GM18517 (cell line): ENCODE measurements at regions not wholly inside any gene's neighbourhood (a gene's known extent, or its start where the extent isn't known, plus 50 kb on each side); places are given as distances from the start of the nearest gene placed in this dataset.

Source experiments
- ATAC-seq: cut with Tn5 transposase; IDR thresholded peaks from one replicate; pipeline ENCODE4 v1.9.1; 2021; ENCODE audit warnings: mild to moderate bottlenecking, moderate library complexity; ENCODE audit not compliant: unreplicated experiment

DNA sequence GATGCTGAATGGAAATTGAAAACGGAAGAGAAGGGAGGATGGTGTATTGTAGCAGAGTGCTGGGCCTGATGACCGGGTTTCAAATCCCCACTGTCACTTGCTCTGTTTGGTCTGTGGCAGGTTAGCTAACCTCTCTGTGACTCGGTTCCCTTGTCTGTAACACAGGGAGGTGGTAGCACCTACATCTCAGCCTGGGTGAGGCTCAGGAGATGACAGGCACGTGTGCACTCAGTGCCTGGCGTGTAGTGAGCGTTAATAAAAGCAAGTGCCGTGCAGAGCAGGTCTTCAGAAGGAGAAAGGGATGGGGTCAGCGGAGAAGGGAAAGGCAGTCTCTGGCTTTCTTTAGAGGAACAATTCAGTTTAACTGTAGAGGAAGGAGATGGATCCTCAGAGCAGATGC, 125.5 kb upstream of the SMIM21 start:
- no peak for ATAC-seq

DNA sequence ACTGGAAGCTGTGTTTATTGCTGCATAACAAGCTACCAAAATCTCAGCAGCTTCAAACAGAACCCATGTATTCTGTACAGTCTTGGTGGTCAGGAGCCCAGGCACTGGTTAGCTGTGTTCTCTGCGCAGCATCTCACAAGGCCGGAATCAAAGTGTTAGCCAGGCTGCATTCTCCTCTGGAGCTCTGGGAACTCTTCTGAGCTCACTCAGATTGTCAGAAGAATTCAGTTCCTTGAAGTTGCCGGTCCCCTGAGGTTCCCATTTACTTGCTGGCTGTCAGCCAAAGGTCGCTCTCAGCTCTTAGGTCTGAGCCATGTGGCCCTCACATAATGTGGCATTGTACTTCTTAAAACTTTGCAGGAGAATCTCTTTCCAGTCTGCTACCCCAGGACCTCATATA, 123.6 kb upstream of the SMIM21 start:
- ATAC-seq, result no peak

GRCh38 chr18:75548353-75548905, 120.9 kb upstream of the SMIM21 start:
- ATAC-seq, result no peak

DNA sequence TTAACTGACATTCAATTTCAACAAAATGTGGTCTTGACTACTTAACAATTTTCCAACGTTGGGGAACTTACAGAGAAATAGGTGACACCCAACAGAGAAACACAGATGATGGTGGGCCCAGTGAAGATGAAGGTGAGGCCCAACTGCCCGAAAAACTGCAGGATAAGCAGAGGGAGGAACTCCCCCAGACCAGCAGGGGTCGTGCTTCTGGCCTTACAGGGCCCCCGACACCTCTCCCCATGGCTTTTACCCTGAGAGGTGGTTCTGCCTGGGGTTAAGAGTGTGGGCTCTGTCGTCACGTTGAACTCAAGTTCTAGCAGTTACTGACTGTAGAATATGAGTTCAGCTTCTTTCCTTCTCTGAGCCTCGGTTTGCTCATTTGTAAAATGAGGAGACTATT, 119.5 kb upstream of the SMIM21 start:
- ATAC-seq, result no peak

- no peak for ATAC-seq
Observed at GRCh38 chr18:75545189-75545588, 117.7 kb upstream of the SMIM21 start.

GRCh38 chr18:75544496-75544895, 117.0 kb upstream of the SMIM21 start:
- ATAC-seq, result no peak

GRCh38 chr18:75544051-75544481, 116.6 kb upstream of the SMIM21 start:
- no peak for ATAC-seq

- ATAC-seq, result no peak
Observed at GRCh38 chr18:75538727-75539126, 111.2 kb upstream of the SMIM21 start.

DNA sequence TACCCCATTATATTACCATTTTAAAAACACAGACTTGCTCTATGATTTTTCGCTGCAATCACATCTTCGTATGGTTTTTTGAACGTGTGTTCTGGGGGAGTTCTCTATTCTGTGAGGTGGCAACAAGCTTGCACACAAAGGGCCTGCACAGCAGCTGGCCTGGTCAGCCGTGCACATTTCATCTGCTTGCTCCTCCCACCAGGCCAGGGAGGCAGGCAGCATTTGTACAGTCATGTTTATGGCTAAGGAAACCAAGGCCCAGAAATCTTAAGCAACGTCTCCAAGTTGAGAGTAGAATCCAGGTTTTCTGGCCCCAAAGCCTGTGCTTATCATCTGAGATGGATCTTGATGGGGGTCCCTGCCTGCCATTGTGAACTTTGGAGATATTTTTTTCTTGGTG, 106.4 kb upstream of the SMIM21 start:
- ATAC-seq, result no peak

GRCh38 chr18:75533209-75533608, 105.7 kb upstream of the SMIM21 start:
- ATAC-seq, result no peak

- no peak for ATAC-seq
Observed at GRCh38 chr18:75531851-75532459, 104.5 kb upstream of the SMIM21 start.

GRCh38 chr18:75531212-75531850, 103.8 kb upstream of the SMIM21 start:
- no peak for ATAC-seq

GRCh38 chr18:75530566-75531211, 103.2 kb upstream of the SMIM21 start:
- no peak for ATAC-seq

- no peak for ATAC-seq
Observed at GRCh38 chr18:75530118-75530517, 102.6 kb upstream of the SMIM21 start.

GRCh38 chr18:75529394-75529793, 101.9 kb upstream of the SMIM21 start:
- no peak for ATAC-seq

DNA sequence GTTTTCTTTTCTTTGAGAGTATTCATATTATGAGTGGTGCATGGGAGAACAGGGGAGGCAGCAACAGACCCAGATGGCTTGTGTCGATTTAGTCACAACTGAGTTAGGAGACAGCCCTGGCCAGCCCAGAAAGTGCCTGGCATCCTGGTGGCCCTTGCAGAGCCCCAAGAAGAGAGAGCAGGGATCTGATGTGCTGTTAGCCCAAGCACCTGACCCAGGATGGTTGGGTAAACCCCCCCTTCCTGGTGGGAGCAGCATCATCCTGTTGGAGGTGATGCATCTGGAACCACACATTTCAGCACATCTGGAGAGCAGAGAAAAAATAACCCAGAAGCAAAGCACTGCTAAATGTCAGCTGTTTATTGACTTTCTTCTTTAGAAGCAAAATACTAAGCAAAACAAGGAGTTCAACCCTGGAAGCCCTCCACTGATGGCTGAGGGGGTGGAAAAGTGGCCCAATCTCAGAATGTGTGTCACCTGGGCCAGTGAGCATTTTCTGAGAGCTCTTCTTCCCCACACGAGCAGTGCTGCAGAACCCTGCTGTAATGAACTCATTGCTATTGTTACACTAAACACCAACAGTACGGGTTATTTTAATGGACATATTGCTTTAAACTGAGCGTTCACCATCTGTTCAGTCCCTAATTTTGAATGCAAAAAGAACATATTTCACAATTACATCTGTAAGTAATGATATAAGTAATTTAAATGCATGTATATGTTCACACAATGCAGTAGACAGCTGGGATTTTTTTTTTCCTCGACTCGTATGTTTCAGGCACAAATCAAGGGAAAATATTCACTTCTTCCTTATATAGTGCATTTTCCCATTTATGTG, 100.6 kb upstream of the SMIM21 start:
- no peak for ATAC-seq

GRCh38 chr18:75526038-75526437, 98.5 kb upstream of the SMIM21 start:
- ATAC-seq, result no peak

DNA sequence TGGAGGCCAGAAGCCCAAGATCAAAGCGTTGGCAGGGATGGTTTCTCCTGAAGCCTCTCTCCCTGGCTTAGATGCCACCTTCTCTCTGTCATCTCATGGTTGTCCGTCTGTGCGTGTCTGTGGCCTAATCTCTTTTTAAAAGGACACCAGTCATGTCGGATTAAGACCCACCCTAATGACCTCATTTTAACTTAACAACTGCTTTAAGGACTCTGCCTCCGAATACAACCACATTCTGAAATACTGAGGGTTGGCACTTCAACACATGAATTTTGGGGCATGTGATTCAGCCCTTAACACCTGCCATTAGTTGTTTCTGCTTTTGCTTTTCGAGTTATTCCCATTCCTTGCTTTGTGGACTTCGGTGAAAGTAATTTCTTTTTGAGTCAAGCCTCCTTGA, 97.8 kb upstream of the SMIM21 start:
- ATAC-seq, result no peak

GRCh38 chr18:75524841-75525240, 97.3 kb upstream of the SMIM21 start:
- no peak for ATAC-seq

GRCh38 chr18:75524181-75524580, 96.7 kb upstream of the SMIM21 start:
- ATAC-seq, result no peak

DNA sequence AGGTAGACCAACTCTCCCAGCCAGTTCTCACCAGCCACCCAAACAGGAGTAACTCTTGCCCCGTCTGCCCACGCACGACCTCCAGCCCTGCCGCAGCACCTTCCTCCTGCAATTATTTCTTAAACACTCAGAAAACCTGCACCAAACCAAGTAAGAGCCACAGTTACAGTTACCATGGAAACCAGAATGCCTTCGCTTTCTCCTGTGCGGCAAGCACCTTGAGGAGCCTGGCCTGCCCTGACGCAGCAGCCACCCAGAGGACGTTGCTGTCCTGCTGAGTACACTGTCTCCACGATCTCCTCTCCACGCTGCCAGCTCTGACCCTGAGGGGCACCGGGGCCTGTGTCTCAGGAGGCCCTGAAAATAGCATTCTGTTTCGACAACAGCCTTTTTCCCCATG, 94.3 kb upstream of the SMIM21 start:
- ATAC-seq, result no peak
